ENCODE measurements at regions not wholly inside any gene's neighbourhood (a gene's known extent, or its start where the extent isn't known, plus 50 kb on each side); places are given as distances from the start of the nearest gene placed in this dataset.

DNA sequence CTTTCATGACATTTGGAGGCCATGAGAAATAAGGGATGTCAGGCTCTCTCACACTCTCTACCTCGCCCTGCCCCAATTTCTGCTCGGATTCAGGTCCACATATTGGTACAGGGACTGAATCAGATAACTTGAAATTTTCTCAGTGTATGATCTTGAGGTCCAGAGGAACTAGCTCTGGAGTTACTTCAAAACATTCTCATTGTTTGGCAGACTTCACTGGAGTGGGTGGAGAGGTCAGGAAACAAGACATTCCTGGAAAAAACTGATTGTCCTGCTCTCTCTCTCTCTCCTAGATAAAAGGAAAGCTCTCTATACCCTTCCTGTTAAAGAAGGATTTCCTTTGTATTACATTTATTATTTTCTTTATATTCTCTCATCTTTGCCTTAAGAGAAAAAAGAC is 428.1 kb upstream of the DACH1 start:
- TF ChIP-seq RAD21 (conservative IDR thresholded peaks at IDR 0.05) = no peak
- TF ChIP-seq, protein P1, sequence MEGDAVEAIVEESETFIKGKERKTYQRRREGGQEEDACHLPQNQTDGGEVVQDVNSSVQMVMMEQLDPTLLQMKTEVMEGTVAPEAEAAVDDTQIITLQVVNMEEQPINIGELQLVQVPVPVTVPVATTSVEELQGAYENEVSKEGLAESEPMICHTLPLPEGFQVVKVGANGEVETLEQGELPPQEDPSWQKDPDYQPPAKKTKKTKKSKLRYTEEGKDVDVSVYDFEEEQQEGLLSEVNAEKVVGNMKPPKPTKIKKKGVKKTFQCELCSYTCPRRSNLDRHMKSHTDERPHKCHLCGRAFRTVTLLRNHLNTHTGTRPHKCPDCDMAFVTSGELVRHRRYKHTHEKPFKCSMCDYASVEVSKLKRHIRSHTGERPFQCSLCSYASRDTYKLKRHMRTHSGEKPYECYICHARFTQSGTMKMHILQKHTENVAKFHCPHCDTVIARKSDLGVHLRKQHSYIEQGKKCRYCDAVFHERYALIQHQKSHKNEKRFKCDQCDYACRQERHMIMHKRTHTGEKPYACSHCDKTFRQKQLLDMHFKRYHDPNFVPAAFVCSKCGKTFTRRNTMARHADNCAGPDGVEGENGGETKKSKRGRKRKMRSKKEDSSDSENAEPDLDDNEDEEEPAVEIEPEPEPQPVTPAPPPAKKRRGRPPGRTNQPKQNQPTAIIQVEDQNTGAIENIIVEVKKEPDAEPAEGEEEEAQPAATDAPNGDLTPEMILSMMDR (IDR thresholded peaks at IDR 0.05; ENCODE audit: poor library complexity, severe bottlenecking) = no peak
- TF ChIP-seq TAF1 (IDR thresholded peaks at IDR 0.05; ENCODE audit: low read depth) = no peak
- TF ChIP-seq EZH2 (IDR thresholded peaks at IDR 0.05; ENCODE audit: borderline replicate concordance, insufficient read depth, low read length, poor library complexity, severe bottlenecking) = no peak
- no peak for TF ChIP-seq EP300 (conservative IDR thresholded peaks at IDR 0.05; ENCODE audit: poor library complexity, severe bottlenecking)
- TF ChIP-seq, protein P2, sequence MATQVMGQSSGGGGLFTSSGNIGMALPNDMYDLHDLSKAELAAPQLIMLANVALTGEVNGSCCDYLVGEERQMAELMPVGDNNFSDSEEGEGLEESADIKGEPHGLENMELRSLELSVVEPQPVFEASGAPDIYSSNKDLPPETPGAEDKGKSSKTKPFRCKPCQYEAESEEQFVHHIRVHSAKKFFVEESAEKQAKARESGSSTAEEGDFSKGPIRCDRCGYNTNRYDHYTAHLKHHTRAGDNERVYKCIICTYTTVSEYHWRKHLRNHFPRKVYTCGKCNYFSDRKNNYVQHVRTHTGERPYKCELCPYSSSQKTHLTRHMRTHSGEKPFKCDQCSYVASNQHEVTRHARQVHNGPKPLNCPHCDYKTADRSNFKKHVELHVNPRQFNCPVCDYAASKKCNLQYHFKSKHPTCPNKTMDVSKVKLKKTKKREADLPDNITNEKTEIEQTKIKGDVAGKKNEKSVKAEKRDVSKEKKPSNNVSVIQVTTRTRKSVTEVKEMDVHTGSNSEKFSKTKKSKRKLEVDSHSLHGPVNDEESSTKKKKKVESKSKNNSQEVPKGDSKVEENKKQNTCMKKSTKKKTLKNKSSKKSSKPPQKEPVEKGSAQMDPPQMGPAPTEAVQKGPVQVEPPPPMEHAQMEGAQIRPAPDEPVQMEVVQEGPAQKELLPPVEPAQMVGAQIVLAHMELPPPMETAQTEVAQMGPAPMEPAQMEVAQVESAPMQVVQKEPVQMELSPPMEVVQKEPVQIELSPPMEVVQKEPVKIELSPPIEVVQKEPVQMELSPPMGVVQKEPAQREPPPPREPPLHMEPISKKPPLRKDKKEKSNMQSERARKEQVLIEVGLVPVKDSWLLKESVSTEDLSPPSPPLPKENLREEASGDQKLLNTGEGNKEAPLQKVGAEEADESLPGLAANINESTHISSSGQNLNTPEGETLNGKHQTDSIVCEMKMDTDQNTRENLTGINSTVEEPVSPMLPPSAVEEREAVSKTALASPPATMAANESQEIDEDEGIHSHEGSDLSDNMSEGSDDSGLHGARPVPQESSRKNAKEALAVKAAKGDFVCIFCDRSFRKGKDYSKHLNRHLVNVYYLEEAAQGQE (IDR thresholded peaks at IDR 0.05; ENCODE audit: borderline replicate concordance) = no peak
- TF ChIP-seq POLR2AphosphoS5 (IDR thresholded peaks at IDR 0.05) = no peak
- no peak for TF ChIP-seq MXI1 (conservative IDR thresholded peaks at IDR 0.05; ENCODE audit: poor library complexity, severe bottlenecking)
- no peak for TF ChIP-seq SMC3 (conservative IDR thresholded peaks at IDR 0.05; ENCODE audit: poor library complexity)
- Histone ChIP-seq H4K20me1 (ENCODE audit: insufficient read depth) (no peaks in the 10 kb centered on the region), H3K4me3 (ENCODE audit: low read length) (no peak overlapping the region), H3K9me3 (ENCODE audit: low read length) (no peaks in the 10 kb centered on the region), H3K4me2 (ENCODE audit: low read length) (no peak overlapping the region), H3K36me3 (ENCODE audit: insufficient read depth, low read length) (no peaks in the 10 kb centered on the region), H2AFZ (ENCODE audit: low read depth, low read length) (no peak overlapping the region), H3K27ac (ENCODE audit: low read length) (no peak overlapping the region), H3K79me2 (replicated peaks; ENCODE audit: insufficient read depth, low read length) (no peaks in the 10 kb centered on the region), H3F3A (ENCODE audit: insufficient read depth, low read length, poor library complexity, severe bottlenecking) (no peaks in the 10 kb centered on the region), H3K27me3 (ENCODE audit: insufficient read depth, low read depth, low read length) (no peaks in the 10 kb centered on the region), H3K9ac (ENCODE audit: low read length) (no peak overlapping the region), H3K9me2 (ENCODE audit: insufficient read depth, low read length) (no peaks in the 10 kb centered on the region)

DNA sequence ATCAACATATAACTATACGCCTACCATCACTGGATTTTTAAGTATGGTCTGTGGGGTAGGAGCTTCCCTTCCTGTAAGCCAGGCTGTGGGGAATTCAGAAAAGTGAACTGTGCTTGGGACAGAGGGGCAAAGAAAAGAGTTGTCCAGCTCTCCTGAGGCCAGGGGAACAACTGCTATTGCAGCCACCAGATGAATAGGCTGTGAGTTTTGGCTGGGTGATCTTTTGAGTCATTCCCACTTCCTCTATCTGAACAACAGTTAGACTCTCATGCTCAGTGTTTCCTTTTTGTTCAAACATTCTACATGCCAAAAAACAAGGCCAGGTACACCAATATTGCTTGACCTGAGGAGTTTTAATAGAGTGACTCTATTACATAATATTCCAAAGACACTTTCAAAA is 426.2 kb upstream of the DACH1 start:
- Histone ChIP-seq H3K27me3 (ENCODE audit: insufficient read depth, low read depth, low read length) (no peaks in the 10 kb centered on the region), H3K36me3 (ENCODE audit: insufficient read depth, low read length) (no peaks in the 10 kb centered on the region), H3F3A (ENCODE audit: insufficient read depth, low read length, poor library complexity, severe bottlenecking) (no peaks in the 10 kb centered on the region), H3K9ac (ENCODE audit: low read length) (no peak overlapping the region), H2AFZ (ENCODE audit: low read depth, low read length) (no peak overlapping the region), H3K9me3 (ENCODE audit: low read length) (no peaks in the 10 kb centered on the region), H3K4me3 (ENCODE audit: low read length) (no peak overlapping the region), H3K4me2 (ENCODE audit: low read length) (no peak overlapping the region), H4K20me1 (ENCODE audit: insufficient read depth) (no peaks in the 10 kb centered on the region), H3K79me2 (replicated peaks; ENCODE audit: insufficient read depth, low read length) (no peaks in the 10 kb centered on the region), H3K27ac (ENCODE audit: low read length) (no peak overlapping the region), H3K9me2 (ENCODE audit: insufficient read depth, low read length) (no peaks in the 10 kb centered on the region)
- TF ChIP-seq SMC3 (conservative IDR thresholded peaks at IDR 0.05; ENCODE audit: poor library complexity) = no peak
- no peak for TF ChIP-seq MXI1 (conservative IDR thresholded peaks at IDR 0.05; ENCODE audit: poor library complexity, severe bottlenecking)
- no peak for TF ChIP-seq EP300 (conservative IDR thresholded peaks at IDR 0.05; ENCODE audit: poor library complexity, severe bottlenecking)
- TF ChIP-seq, protein P2 (IDR thresholded peaks at IDR 0.05; ENCODE audit: borderline replicate concordance) = no peak
- TF ChIP-seq RAD21 (conservative IDR thresholded peaks at IDR 0.05) = no peak
- TF ChIP-seq EZH2 (IDR thresholded peaks at IDR 0.05; ENCODE audit: borderline replicate concordance, insufficient read depth, low read length, poor library complexity, severe bottlenecking) = no peak
- no peak for TF ChIP-seq TAF1 (IDR thresholded peaks at IDR 0.05; ENCODE audit: low read depth)
- TF ChIP-seq, protein P1 (IDR thresholded peaks at IDR 0.05; ENCODE audit: poor library complexity, severe bottlenecking) = no peak
- no peak for TF ChIP-seq POLR2AphosphoS5 (IDR thresholded peaks at IDR 0.05)

Data from neural cell (in vitro differentiated cells).